Stimulated activated memory B cell treated with anti-CD40 and anti-IgM and Interleukin-4, amounts not matched to agents 10 μg/mL and 1 μg/mL and 100 μg/mL, for 72 hours (primary cell): ENCODE measurements at regions not wholly inside any gene's neighbourhood (a gene's known extent, or its start where the extent isn't known, plus 50 kb on each side); places are given as distances from the start of the nearest gene placed in this dataset.
A peak's percentile ranks its signal among the peaks of the same experiment; 100 is the strongest.
"Not testable (repeated sequence)": the region's sequence is repeated elsewhere in the genome, so short reads cannot be mapped to it uniquely, and the experiment has no call there.

ENCODE experiments used
- ATAC-seq: fragments of 150-1000 bp; cut with Tn5 transposase; 2 replicates; pipeline ENCODE4 v1.10.0; 2021
- H3K27ac Mint-ChIP-seq: one replicate; pipeline ENCODE4 v1.8.0; 2022; ENCODE audit warnings: mild to moderate bottlenecking, mixed read lengths
- H3K27me3 Mint-ChIP-seq: one replicate; pipeline ENCODE4 v1.8.0; 2022; ENCODE audit warnings: mixed read lengths
- H3K36me3 Mint-ChIP-seq: one replicate; pipeline ENCODE4 v1.8.0; 2022; ENCODE audit warnings: mixed read lengths
- H3K4me1 Mint-ChIP-seq: one replicate; pipeline ENCODE4 v1.8.0; 2022; ENCODE audit warnings: mixed read lengths
- H3K4me3 Mint-ChIP-seq: one replicate; pipeline ENCODE4 v1.8.0; 2022; ENCODE audit warnings: mild to moderate bottlenecking, moderate library complexity, mixed read lengths
- H3K9me3 Mint-ChIP-seq: one replicate; pipeline ENCODE4 v1.8.0; 2022; ENCODE audit warnings: mixed read lengths

DNA sequence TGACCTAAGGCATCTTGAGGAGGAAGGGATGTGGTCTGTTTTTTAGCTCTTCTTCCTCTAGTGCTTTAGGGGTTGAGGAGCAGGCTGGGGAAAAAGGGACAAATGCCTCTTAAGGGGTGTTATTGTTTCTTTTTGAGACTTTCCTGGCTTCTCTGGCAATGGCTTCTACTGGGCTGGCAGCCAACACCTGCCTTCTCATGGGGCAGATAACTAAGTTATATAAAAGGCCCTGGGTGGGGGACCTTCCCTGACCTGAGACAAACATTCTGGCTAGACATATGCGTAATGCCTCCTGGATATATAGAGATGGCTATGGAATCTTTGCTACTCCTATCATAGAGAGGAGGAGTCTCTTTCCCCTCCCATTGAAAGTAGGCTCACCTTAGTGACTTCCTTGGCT is 179.2 kb upstream of the PROK2 start:
- peaks cover 40% of the 10 kb centered on the region for H3K27me3 Mint-ChIP-seq
- no peak overlapping the region for H3K27ac Mint-ChIP-seq
- no peaks in the 10 kb centered on the region for H3K9me3 Mint-ChIP-seq
- no peak for ATAC-seq
- no peaks in the 10 kb centered on the region for H3K36me3 Mint-ChIP-seq
- H3K4me3 Mint-ChIP-seq, result no peak overlapping the region
- no peaks in the 10 kb centered on the region for H3K4me1 Mint-ChIP-seq

GRCh38 chr3:71962561-71963240 is 177.8 kb upstream of the PROK2 start:
- H3K36me3 Mint-ChIP-seq, result no peaks in the 10 kb centered on the region
- no peak for ATAC-seq
- H3K4me1 Mint-ChIP-seq, result no peaks in the 10 kb centered on the region
- no peak overlapping the region for H3K4me3 Mint-ChIP-seq
- H3K27me3 Mint-ChIP-seq, result peaks cover 40% of the 10 kb centered on the region
- H3K9me3 Mint-ChIP-seq, result no peaks in the 10 kb centered on the region
- H3K27ac Mint-ChIP-seq, result no peak overlapping the region

- Mint-ChIP-seq H3K4me1 (no peaks in the 10 kb centered on the region), H3K27me3 (peaks cover 36% of the 10 kb centered on the region), H3K9me3 (no peaks in the 10 kb centered on the region), H3K4me3 (no peak overlapping the region), H3K27ac (no peak overlapping the region), H3K36me3 (no peaks in the 10 kb centered on the region)
- ATAC-seq, result no peak
Measured at GRCh38 chr3:71961891-71962290, 176.9 kb upstream of the PROK2 start.

DNA sequence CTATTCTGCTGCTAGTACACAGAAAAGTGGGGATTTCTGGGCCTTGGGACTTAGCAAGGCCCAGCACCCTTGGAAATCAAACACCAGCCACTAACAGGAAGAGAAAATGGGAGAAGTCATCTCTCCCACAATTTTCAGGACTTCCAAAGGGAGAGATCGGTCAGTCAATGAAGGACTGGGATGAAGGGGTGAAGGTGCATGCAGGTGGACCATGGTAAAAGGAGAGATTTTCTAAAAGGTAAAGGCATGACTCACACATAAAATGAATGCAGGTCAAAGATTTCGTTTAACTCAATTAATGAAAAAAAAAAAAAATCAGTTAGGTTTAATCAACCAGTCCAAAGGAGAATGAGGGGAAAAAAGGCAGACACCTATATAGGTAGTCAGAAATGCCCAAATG is 176.4 kb upstream of the PROK2 start:
- no peak for ATAC-seq
- Mint-ChIP-seq H3K4me3 (no peak overlapping the region), H3K27ac (no peak overlapping the region), H3K27me3 (peaks cover 31% of the 10 kb centered on the region), H3K4me1 (no peaks in the 10 kb centered on the region), H3K9me3 (no peaks in the 10 kb centered on the region), H3K36me3 (no peaks in the 10 kb centered on the region)

- no peak for ATAC-seq
- H3K4me1 Mint-ChIP-seq, result peaks cover 8% of the 10 kb centered on the region
- H3K27ac Mint-ChIP-seq, result no peak overlapping the region
Measured at GRCh38 chr3:71958533-71958932, 173.6 kb upstream of the PROK2 start.

DNA sequence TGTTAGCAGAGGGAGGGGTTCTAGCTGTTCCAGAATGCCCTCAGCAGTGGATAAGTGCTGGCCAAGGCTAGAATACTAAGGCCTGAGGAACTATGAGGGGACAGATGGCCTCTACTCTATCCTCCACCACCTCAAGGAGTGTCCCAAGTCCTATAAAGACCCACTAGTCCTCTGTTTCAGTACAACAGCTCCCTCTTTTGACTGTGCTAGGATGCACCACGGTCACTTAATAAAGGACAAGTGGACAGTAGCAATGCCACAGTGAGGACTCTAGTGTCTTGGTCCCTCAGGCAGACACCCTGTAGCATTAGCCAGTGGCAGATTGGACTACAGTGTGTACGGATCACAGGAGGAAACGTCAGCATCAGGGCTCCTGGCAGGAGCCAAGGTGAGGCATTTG is 171.8 kb upstream of the PROK2 start:
- Mint-ChIP-seq H3K4me3 (no peak overlapping the region), H3K27ac (no peak overlapping the region), H3K9me3 (no peaks in the 10 kb centered on the region), H3K36me3 (no peaks in the 10 kb centered on the region), H3K27me3 (peaks cover 15% of the 10 kb centered on the region), H3K4me1 (peaks cover 8% of the 10 kb centered on the region)
- no peak for ATAC-seq

More at GRCh38 chr3:71958533-71958932, 173.6 kb upstream of the PROK2 start:
- Mint-ChIP-seq H3K36me3 (no peaks in the 10 kb centered on the region), H3K27me3 (peaks cover 9% of the 10 kb centered on the region), H3K4me3 (no peak overlapping the region), H3K9me3 (no peaks in the 10 kb centered on the region)

DNA sequence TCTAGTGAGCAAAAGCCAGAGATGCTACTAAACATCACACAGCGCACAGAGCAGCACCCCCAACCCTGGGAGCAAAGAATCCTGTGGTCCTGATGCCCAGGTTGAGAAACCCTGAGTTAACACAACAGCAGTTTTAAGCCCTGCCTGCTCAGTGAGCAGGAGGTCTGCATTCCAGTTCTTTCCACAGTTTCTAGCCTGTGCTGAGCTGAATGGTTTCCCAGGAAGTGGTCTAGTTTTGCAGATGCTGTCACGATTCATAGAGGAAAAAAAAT is 171.1 kb upstream of the PROK2 start:
- Mint-ChIP-seq H3K27me3 (peaks cover 15% of the 10 kb centered on the region), H3K4me1 (peaks cover 8% of the 10 kb centered on the region), H3K36me3 (no peaks in the 10 kb centered on the region), H3K27ac (no peak overlapping the region), H3K4me3 (no peak overlapping the region), H3K9me3 (no peaks in the 10 kb centered on the region)
- ATAC-seq, result no peak

DNA sequence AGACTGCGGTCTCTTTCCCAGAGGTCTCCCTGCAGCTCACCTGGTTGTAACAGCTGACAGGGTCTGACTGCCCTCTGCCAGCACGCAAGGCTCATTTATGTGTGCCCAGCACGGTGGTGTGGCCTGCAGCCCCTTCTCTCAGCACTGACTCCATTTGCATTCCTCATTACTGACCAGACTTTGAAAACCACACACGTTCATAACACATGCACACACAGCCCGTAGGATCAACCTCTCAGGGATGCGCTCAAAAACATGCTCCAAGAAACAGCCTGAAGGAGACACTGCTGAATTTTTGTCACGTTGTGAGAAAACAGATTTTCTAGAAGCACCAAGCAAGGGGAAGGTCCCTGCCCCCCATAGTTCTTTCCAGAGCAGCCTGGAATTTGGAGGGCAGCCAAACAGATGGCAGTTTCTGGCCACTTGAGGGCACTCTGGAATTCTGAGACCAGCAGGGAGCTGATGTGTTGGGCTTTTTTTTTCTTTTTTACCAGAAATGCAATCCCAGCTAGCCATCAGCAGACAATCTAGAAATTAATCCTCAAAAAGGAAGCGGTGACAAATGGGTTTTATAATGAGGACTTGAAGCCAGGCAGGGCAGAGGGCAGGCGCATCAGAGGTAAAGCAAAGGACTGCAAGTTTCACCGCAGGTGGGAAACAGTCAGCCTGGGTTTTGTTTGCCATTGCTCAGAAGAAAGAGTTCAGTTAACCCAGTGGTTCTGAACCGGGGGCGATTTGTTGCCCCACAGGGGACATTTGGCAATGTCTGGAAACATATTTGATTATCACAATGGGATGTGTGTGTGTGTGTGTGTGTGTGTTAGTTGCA is 170.5 kb upstream of the PROK2 start:
- H3K36me3 Mint-ChIP-seq, result no peaks in the 10 kb centered on the region
- H3K27ac Mint-ChIP-seq, result no peak overlapping the region
- H3K4me3 Mint-ChIP-seq, result no peak overlapping the region
- no peaks in the 10 kb centered on the region for H3K9me3 Mint-ChIP-seq
- H3K27me3 Mint-ChIP-seq, result peaks cover 15% of the 10 kb centered on the region
- H3K4me1 Mint-ChIP-seq, result peaks cover 8% of the 10 kb centered on the region
- ATAC-seq, result peak; percentile 54

DNA sequence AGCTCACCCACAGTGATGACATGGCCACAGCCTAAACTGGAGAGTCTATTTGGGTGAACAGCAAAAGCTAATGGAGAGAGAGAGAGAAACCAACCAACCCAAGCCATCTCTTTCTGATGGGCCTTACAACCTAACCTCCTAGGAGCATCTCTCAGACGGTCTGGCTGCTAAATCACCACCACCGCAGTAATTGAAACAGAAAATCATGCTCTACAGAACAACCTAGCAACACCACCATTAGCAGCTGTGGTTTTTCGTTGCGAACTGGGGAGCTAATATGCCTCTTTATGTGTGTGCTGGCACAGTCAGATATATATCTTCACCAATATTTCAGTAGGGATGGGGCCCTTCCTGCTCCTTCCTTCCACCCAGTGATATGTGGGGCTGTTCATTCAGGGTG is 166.9 kb upstream of the PROK2 start:
- no peak for ATAC-seq

GRCh38 chr3:71951361-71951760 is 166.4 kb upstream of the PROK2 start:
- H3K27me3 Mint-ChIP-seq, result peaks cover 32% of the 10 kb centered on the region
- H3K27ac Mint-ChIP-seq, result no peak overlapping the region
- peaks cover 8% of the 10 kb centered on the region for H3K4me1 Mint-ChIP-seq
- no peaks in the 10 kb centered on the region for H3K36me3 Mint-ChIP-seq
- no peak overlapping the region for H3K4me3 Mint-ChIP-seq
- H3K9me3 Mint-ChIP-seq, result no peaks in the 10 kb centered on the region
- ATAC-seq, result no peak

More for the DNA sequence above, 166.9 kb upstream of the PROK2 start:
- no peak overlapping the region for H3K4me3 Mint-ChIP-seq
- H3K9me3 Mint-ChIP-seq, result no peaks in the 10 kb centered on the region
- no peaks in the 10 kb centered on the region for H3K36me3 Mint-ChIP-seq
- H3K4me1 Mint-ChIP-seq, result peaks cover 8% of the 10 kb centered on the region
- H3K27ac Mint-ChIP-seq, result no peak overlapping the region
- H3K27me3 Mint-ChIP-seq, result peaks cover 31% of the 10 kb centered on the region

GRCh38 chr3:71949442-71949841 is 164.5 kb upstream of the PROK2 start:
- Mint-ChIP-seq H3K4me1 (no peaks in the 10 kb centered on the region), H3K36me3 (no peaks in the 10 kb centered on the region), H3K27me3 (peaks cover 49% of the 10 kb centered on the region), H3K4me3 (no peak overlapping the region), H3K9me3 (no peaks in the 10 kb centered on the region), H3K27ac (no peak overlapping the region)
- ATAC-seq, result no peak

- no peak overlapping the region for H3K4me3 Mint-ChIP-seq
- H3K4me1 Mint-ChIP-seq, result no peaks in the 10 kb centered on the region
- peaks cover 75% of the 10 kb centered on the region for H3K27me3 Mint-ChIP-seq
- H3K9me3 Mint-ChIP-seq, result no peaks in the 10 kb centered on the region
- H3K36me3 Mint-ChIP-seq, result no peaks in the 10 kb centered on the region
- H3K27ac Mint-ChIP-seq, result no peak overlapping the region
- no peak for ATAC-seq
Measured at GRCh38 chr3:71944482-71945065, 159.6 kb upstream of the PROK2 start.

- H3K36me3 Mint-ChIP-seq, result no peaks in the 10 kb centered on the region
- H3K4me1 Mint-ChIP-seq, result no peaks in the 10 kb centered on the region
- H3K27me3 Mint-ChIP-seq, result peaks cover 69% of the 10 kb centered on the region
- no peak overlapping the region for H3K27ac Mint-ChIP-seq
- H3K9me3 Mint-ChIP-seq, result no peaks in the 10 kb centered on the region
- H3K4me3 Mint-ChIP-seq, result no peak overlapping the region
- ATAC-seq, result no peak
Measured at GRCh38 chr3:71942432-71943187, 157.7 kb upstream of the PROK2 start.

DNA sequence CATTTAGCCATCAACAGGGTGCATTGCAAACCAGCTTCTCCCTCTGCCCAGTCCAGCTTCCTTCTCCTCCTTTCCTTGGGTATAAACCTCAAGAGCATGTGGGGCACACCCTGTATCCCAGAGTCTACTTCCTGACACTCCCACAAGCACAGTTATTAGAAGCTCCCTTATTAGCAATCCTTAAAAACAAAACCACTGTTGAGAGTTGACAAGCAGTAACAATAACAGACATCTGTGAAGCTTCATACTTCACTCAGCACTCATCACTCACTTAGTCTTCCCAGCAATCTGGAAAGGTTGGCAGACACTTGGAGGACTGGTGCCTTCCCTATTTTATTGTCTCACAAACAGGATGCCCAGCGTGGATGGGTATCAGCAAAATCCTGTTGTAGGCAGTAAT is 155.5 kb upstream of the PROK2 start:
- Mint-ChIP-seq H3K27ac (no peak overlapping the region), H3K9me3 (no peaks in the 10 kb centered on the region)

DNA sequence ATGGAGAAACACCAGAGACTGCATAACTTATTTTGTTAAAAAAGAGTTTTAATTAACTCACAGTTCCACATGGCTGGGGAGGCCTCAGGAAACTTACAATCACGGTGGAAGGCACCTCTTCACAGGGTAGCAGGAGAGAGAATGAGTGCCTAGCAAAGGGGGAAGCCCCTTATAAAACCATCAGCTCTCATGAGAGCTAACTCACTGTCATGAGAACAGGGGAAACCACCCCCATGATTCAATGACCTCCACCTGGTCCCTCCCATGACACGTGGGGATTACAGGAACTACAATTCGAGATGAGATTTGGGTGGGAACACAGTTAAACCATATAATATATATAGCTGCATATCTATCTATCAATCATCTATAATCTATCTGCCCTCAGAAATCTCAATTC is 153.1 kb upstream of the PROK2 start:
- H3K4me1 Mint-ChIP-seq, ATAC-seq, H3K36me3 Mint-ChIP-seq, H3K27ac Mint-ChIP-seq, H3K9me3 Mint-ChIP-seq, H3K4me3 Mint-ChIP-seq: not testable (repeated sequence)
- peaks cover 65% of the 10 kb centered on the region for H3K27me3 Mint-ChIP-seq

More for the DNA sequence above, 155.5 kb upstream of the PROK2 start:
- Mint-ChIP-seq H3K4me3 (no peak overlapping the region), H3K36me3 (no peaks in the 10 kb centered on the region), H3K27me3 (peaks cover 62% of the 10 kb centered on the region), H3K4me1 (no peaks in the 10 kb centered on the region)
- ATAC-seq, result no peak
